Uterus (tissue), 2 donors: ENCODE measurements at regions not wholly inside any gene's neighbourhood (a gene's known extent, or its start where the extent isn't known, plus 50 kb on each side); places are given as distances from the start of the nearest gene placed in this dataset.

ENCODE experiments used
- POLR2A ChIP-seq, 2 donors: fragments of 450-650 bp; IDR thresholded peaks; one replicate each; pipeline ENCODE4 v1.6.1; 2016; ENCODE audit warnings: antibody characterized with exemption in 2 of 2, mild to moderate bottlenecking in 1 of 2, moderate library complexity in 1 of 2
- TF ChIP-seq, protein P1 (sequence below), 4 experiments: fragments of 200-600 bp in 2 of 4; fragments of 450-650 bp in 2 of 4; sonication (generic) in 2 of 4; IDR thresholded peaks; one replicate each; pipeline ENCODE4 v1.5.1; 2016 to 2019; ENCODE audit warnings: antibody characterized with exemption in 4 of 4, mild to moderate bottlenecking in 2 of 4, moderate library complexity in 1 of 4

DNA sequence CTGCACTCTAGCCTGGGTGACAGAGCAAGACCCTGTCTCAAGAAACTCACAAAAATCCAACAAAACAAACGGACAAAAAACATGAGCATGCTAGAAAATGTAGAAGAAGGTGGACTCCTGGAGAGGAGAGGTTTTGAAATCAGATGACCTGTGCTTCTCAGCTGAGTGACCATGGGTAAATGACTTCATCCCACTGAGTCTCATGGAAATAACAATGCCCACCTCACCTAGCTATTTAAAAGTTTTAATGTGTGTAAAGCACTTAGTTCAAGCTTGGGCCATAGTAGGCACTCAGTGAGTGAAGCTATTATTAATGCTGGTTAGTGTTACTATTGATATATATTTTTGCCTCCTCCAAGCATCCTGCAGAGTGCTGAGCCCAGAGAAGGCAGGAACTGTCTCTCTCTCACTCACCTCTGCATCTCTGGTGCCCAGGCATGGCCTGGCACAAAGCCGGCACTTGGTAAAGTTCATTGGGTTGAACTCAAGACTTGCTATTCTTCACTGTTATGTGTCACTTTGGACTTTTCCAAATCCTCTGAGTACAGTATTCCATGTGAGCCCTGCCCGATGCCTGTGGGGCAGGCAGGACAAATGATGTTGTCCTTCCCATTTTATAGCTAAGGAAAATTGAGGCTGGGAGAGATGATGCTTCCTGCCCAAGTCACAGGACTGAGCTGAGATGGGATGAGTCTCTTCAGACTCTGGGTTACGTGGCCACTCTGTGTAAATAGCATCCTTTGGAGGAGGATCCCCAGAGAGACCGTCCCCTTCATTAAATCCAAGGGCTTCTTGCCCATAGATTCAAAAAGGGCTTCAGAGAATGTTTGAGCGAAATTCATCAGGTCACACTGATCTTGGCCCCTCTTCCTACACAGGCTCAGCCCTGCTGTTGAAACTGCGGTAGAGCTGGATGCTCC is 81.4 kb upstream of the EMX2 start:
- TF ChIP-seq, protein P1, sequence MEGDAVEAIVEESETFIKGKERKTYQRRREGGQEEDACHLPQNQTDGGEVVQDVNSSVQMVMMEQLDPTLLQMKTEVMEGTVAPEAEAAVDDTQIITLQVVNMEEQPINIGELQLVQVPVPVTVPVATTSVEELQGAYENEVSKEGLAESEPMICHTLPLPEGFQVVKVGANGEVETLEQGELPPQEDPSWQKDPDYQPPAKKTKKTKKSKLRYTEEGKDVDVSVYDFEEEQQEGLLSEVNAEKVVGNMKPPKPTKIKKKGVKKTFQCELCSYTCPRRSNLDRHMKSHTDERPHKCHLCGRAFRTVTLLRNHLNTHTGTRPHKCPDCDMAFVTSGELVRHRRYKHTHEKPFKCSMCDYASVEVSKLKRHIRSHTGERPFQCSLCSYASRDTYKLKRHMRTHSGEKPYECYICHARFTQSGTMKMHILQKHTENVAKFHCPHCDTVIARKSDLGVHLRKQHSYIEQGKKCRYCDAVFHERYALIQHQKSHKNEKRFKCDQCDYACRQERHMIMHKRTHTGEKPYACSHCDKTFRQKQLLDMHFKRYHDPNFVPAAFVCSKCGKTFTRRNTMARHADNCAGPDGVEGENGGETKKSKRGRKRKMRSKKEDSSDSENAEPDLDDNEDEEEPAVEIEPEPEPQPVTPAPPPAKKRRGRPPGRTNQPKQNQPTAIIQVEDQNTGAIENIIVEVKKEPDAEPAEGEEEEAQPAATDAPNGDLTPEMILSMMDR (IDR thresholded peaks at IDR 0.05) = no peak
- TF ChIP-seq POLR2A (IDR thresholded peaks at IDR 0.05) = peak in 1 of 2 donors; percentile 35
